ENCODE measurements at regions not wholly inside any gene's neighbourhood (a gene's known extent, or its start where the extent isn't known, plus 50 kb on each side); places are given as distances from the start of the nearest gene placed in this dataset.

- no peaks in the 10 kb centered on the region for H3K27me3 ChIP-seq (ENCODE audit: control insufficient read depth, low read length)
- no peaks in the 10 kb centered on the region for H4K20me1 ChIP-seq (ENCODE audit: control insufficient read depth, insufficient read depth, low read depth, low read length)
- TF ChIP-seq CTCF (IDR thresholded peaks at IDR 0.05; ENCODE audit: low read depth, low read length, poor library complexity, severe bottlenecking) (no peak), EZH2phosphoT487 (IDR thresholded peaks at IDR 0.05; ENCODE audit: borderline replicate concordance, low read length) (no peak)
Measured at GRCh38 chr20:22428051-22428450, 156.3 kb downstream of the FOXA2 start.

GRCh38 chr20:22426772-22427171 lies 157.6 kb downstream of the FOXA2 start:
- Histone ChIP-seq H3K27me3 (ENCODE audit: control insufficient read depth, low read length) (no peaks in the 10 kb centered on the region), H3K79me2 (ENCODE audit: control insufficient read depth, low read length) (no peaks in the 10 kb centered on the region), H3K4me3 (ENCODE audit: low read length) (no peak overlapping the region), H3K36me3 (ENCODE audit: control insufficient read depth, low read length) (no peaks in the 10 kb centered on the region), H3K27ac (ENCODE audit: low read depth, low read length) (no peak overlapping the region), H3K9me3 (ENCODE audit: control insufficient read depth, insufficient read depth, low read length) (no peaks in the 10 kb centered on the region), H3F3A (ENCODE audit: control insufficient read depth, insufficient read depth) (no peaks in the 10 kb centered on the region), H3K9me2 (replicated peaks; ENCODE audit: control insufficient read depth, low read length) (no peaks in the 10 kb centered on the region), H4K20me1 (ENCODE audit: control insufficient read depth, insufficient read depth, low read depth, low read length) (no peaks in the 10 kb centered on the region), H3K4me1 (ENCODE audit: control insufficient read depth, low read length) (no peaks in the 10 kb centered on the region), H3K4me2 (ENCODE audit: low read length) (no peak overlapping the region)
- TF ChIP-seq EZH2phosphoT487 (IDR thresholded peaks at IDR 0.05; ENCODE audit: borderline replicate concordance, low read length) (no peak), CTCF (IDR thresholded peaks at IDR 0.05; ENCODE audit: low read depth, low read length, poor library complexity, severe bottlenecking) (no peak)

More at GRCh38 chr20:22428051-22428450, 156.3 kb downstream of the FOXA2 start:
- no peak overlapping the region for H3K4me2 ChIP-seq (ENCODE audit: low read length)
- H3K9me3 ChIP-seq (ENCODE audit: control insufficient read depth, insufficient read depth, low read length) = no peaks in the 10 kb centered on the region
- H3K9me2 ChIP-seq (replicated peaks; ENCODE audit: control insufficient read depth, low read length) = no peaks in the 10 kb centered on the region
- H3K4me1 ChIP-seq (ENCODE audit: control insufficient read depth, low read length) = no peaks in the 10 kb centered on the region
- no peaks in the 10 kb centered on the region for H3K79me2 ChIP-seq (ENCODE audit: control insufficient read depth, low read length)
- H3F3A ChIP-seq (ENCODE audit: control insufficient read depth, insufficient read depth) = no peaks in the 10 kb centered on the region
- no peaks in the 10 kb centered on the region for H3K36me3 ChIP-seq (ENCODE audit: control insufficient read depth, low read length)
- H3K4me3 ChIP-seq (ENCODE audit: low read length) = no peak overlapping the region
- H3K27ac ChIP-seq (ENCODE audit: low read depth, low read length) = no peak overlapping the region

- Histone ChIP-seq H3F3A (ENCODE audit: control insufficient read depth, insufficient read depth) (no peaks in the 10 kb centered on the region), H3K27me3 (ENCODE audit: control insufficient read depth, low read length) (no peaks in the 10 kb centered on the region), H3K27ac (ENCODE audit: low read depth, low read length) (no peak overlapping the region), H3K79me2 (ENCODE audit: control insufficient read depth, low read length) (no peaks in the 10 kb centered on the region), H3K4me2 (ENCODE audit: low read length) (no peak overlapping the region), H4K20me1 (ENCODE audit: control insufficient read depth, insufficient read depth, low read depth, low read length) (no peaks in the 10 kb centered on the region), H3K4me1 (ENCODE audit: control insufficient read depth, low read length) (no peaks in the 10 kb centered on the region), H3K4me3 (ENCODE audit: low read length) (no peak overlapping the region), H3K36me3 (ENCODE audit: control insufficient read depth, low read length) (no peaks in the 10 kb centered on the region), H3K9me3 (ENCODE audit: control insufficient read depth, insufficient read depth, low read length) (no peaks in the 10 kb centered on the region), H3K9me2 (replicated peaks; ENCODE audit: control insufficient read depth, low read length) (no peaks in the 10 kb centered on the region)
- TF ChIP-seq EZH2phosphoT487 (IDR thresholded peaks at IDR 0.05; ENCODE audit: borderline replicate concordance, low read length) (no peak), CTCF (IDR thresholded peaks at IDR 0.05; ENCODE audit: low read depth, low read length, poor library complexity, severe bottlenecking) (no peak)
Measured at GRCh38 chr20:22425344-22426295, 158.8 kb downstream of the FOXA2 start.

Measured in DOHH2 (cell line).